ENCODE measurements at regions not wholly inside any gene's neighbourhood (a gene's known extent, or its start where the extent isn't known, plus 50 kb on each side); places are given as distances from the start of the nearest gene placed in this dataset.

DNA sequence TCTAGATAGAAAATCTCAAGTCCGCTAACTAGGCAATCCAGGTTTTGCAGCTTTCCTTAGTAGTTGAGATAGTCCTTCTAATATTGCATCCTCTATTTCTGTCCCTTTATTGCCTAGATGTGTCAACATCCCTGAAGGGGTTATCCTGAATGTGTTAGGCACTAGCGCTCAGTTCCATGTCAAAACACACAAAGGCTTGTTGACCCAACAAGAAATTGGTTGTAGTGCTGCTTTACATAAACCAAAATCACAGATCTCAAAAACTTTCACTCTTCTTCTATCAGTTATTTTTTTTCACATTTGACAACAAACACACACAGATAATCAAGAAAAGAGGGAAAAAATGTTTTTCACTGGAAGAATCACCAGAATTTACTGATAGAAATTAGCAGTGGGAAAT, 51.4 kb upstream of the SOX2 start:
- no peak for DNase-seq

DNA sequence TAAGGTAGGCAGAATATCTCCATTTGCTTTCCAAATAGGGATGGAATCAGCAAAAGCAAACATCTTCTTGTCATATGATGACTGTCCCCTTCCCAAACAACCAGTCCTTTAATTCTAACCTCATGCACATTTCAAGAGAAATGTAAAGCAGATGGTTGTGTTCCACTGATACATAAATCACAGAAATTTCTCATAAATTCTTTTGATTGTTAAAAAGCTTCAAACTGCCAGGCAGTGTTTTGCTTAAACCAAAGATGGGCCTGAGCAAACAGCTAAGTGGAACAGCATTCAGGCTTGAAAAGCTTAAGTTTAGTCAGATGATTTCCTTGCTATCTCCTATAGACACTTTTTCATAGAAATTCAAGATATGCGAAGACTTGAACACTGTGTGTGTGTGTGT, 74.3 kb upstream of the SOX2 start:
- no peak for DNase-seq

DNA sequence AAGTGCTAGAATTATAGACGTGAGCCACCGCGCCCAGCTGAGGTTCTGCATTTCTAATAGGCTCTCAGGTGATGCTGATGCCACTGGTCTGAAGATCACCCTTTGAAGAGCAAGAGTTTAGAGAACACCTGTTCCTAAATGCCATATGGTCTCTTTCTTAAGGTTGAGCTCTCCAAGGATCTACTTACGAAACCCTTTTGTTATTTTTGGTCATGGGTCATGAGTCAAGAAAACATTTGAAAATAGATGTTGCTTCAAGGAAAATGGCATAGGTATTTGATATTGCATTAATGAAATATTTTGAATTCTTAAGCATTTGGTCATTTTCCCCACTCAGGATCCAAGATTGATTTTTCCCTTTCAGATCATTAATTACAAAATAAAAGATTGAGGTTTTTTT, 74.7 kb upstream of the SOX2 start:
- DNase-seq = no peak

DNA sequence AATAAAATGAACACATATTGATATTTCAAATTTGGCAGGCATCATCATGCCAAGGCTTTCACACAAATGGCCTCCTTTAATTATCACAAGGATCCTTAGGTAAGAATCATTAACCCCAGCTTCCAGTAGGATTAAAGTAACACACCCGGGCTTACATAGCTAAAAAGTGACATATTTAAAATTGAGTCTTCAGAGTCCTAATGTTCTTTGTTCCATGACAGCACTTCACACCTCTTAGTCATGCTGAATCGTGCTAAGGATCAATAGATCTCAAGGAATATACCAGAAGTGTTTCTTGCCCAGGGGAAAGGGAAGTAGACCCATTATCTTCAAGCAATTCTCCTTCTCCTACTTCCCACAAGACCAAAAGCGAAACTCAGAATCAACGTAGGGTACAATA, 76.6 kb upstream of the SOX2 start:
- DNase-seq = no peak

DNA sequence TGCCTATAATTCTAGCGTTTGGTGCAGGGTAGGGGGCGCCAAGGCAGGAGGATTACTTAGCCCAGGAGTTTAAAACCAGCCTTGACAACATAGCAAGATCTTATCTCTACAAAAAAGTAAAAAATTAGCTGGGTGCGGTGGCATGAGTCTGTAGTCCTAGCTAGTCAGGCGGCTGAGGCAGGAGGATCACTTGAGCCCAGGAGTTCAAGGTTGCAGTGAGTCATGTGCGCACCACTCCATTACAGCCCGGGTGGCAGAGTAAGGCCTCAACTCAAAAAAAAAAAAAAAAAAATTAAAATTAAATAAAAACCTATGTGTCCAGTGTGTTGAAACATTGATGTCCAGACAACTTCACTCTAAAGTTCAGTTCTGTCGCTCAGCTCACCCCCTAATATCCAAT, 78.2 kb upstream of the SOX2 start:
- DNase-seq = no peak

DNA sequence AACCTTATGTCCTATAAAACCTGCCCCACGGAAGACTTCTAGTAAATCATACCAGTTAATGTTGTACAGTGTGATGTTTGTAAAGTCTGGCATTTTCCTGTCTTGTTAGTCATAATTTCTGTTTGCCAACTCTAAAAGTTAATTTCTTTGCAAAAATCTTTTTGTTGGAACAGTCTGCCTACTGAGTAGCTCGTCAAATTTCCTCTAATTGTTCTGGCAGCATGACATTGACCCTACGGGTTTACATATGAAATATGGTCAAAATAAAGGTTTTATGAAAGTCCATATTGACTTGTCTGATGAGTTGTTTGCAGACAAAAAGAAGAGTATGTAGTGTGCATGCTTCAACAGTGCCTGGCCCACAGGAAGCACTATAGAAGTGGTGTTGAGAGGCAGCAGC, 79.8 kb upstream of the SOX2 start:
- no peak for DNase-seq

DNA sequence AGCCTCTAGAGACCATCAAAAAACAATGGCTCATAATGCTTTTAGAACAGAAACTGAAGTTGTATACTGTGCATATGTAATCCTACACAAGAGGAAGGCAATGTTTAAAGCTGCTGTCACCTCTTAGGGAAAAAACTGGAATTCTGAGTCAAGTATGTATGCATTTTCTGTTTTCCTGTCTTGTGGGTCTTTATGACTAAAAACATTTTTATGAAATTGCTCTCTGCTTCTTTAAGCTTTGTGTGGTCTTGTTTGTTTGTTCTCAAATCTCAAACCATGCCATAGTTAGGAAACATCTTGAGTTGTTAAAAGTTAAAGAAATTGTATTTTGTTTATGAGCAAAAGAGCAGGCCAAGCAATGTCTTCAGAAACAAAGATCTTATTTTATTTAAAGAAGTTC, 80.9 kb upstream of the SOX2 start:
- no peak for DNase-seq

DNA sequence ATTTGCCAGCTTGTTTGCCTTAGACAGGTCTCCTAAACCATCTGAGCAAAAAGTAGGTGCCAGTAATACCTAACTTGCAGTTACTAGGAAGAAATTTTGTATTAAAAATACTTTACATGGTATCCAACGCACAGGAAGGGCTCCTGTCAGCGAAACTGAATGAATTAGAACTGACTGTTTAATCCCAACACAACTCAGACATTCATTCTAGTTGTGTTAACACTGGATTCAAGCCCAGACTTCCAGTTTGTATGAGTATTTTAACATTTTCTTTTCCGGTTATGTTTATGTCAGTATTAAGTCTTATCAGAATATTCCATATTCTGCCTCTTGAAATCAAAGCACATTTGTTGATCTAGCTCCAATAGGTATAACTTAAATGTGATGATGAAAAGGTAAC, 82.0 kb upstream of the SOX2 start:
- DNase-seq = no peak

DNA sequence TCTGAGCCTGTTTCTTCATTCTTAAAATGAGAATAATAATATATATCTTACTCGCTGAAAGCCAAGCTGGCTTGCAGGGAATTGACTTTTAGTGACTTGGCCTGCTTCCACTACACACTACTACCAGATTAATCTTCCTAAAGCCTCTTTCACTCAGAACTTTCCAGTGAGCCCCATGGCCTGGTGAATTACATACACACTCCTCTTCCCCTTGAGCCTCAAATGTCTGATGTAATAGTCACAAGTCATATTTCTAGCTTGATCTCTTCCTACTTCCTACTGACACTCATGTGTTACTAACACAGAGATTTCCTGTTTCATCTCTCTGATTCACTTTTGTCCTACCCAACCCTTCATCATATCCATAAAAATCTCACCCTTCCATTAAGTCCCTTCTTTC, 82.7 kb upstream of the SOX2 start:
- DNase-seq = no peak

DNA sequence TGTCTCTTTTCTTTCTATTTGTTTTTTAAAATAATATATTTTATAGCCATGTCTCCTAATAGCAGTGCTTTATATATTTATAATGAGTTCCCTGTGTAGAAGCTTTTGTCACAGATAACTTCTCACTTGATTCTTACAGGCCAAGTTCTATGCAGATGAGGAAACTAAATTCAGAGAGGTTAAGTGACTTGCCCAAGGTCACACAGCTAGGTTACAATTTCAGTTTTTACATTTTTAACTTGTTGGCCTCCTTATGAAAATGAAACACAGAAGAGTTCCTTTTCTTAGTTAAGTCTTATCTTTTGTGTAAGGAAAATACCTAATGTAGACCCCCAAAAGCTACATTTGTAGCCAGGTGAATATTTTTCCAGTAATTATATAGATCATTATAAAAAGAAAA, 83.3 kb upstream of the SOX2 start:
- no peak for DNase-seq

DNA sequence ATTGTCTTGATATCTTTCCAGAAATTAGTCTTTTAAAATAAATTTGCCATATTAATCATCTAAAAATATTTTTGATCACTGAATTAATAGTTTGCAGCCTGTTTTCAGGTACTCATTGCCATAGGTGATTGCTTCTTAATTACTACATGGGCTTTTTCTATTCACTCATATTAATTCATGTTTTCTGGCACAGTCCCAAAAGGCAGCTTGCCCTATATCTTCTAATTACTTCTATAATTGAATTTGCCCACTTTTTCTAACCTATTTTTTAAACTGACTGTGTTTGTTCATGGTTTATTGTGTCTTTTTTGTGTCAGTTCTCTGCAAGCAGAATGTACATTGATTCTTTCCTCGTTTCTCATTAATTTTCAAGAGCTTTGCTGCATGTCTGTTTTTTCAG, 85.7 kb upstream of the SOX2 start:
- DNase-seq = no peak

DNA sequence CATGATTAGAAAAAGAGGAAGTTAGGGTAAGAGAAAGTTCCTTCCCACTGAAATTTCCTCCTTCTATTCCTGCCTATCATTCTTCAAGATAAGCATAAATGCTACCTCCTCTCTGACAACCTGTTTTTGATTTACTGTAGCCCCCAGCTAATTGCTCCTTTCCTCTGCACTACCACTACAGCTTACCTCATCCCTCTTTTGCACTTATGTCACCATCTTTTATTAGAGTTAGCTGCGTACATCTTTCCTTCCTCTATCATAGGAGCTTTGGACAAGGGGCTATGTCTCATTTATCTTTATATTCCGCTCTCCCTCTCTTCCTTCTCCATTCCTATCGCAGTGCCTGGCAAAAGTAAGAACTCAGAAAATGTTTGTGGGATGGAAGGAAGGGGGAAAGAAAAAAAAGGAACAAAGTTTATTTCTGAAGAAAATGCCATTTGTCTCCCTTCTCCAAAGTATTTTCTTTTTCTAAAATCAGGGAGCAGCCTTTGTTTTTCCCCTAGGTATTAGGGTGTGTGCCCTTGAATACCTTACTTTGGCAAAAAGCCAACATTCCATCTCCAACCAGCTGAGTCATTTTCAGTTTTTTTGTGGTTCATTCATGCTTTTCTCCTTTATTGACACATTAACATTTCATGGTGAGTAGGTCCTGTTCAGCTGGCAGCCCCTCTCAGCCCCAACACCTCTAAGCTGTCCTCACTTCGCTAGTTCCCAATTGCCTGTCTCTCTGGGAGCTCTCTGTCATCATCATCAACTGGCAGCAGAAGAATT, 87.6 kb upstream of the SOX2 start:
- DNase-seq = no peak

DNA sequence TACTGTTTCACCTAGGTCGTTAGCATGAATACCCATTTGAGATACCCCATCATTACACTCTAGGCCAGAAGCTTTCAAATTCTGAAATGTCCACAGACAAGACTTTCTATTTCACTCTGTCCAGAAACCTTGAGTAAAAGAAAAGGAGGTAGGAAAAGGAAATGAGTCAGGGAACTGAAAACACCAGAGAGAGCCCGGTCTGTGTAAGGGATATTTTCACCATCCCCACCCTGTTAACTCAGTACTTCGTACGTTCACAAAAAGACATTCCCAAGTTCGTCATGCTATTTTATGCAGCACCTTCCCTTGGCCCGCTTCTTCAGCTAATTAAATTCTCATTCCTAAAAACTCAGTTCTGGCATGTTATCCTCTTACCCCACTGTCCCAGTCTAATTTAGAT, 89.4 kb upstream of the SOX2 start:
- no peak for DNase-seq

DNA sequence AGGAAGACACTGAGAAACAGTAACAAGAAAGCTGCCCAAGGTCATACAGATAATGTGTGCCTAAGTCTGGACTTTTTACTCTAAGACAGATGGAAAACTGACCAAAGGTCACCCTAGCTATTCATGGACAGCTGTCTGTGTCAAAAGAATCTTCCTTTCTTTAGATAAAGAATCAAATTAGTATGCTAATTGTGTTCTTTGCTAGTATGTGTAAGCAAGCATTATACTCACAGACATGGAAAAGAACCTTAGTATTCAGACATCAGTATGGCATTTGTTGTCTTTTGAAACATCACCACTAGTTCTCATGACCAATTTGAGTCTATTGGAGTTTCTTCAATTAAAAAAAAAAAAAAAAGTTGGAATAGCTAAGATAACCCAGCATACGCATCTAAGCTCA, 91.8 kb upstream of the SOX2 start:
- DNase-seq = no peak

DNA sequence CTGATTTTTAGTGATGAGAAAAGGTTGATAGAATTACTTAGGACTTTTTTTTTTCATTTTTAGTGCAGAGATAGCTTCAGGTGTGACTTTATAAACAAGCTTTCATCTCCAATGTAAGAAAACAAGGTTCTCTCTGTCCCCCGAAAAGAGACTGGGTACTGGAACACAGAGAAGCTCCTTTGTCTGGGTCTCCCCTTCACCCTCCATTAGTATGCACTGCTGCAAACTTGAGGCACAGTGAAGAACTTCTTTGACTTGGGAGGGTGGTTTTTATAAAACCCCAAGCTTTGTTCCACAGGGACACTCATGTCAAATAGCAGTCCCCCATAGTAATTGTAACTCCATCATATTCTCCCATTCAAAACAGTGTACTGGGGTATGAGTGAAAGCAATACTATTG, 93.5 kb upstream of the SOX2 start:
- no peak for DNase-seq

DNA sequence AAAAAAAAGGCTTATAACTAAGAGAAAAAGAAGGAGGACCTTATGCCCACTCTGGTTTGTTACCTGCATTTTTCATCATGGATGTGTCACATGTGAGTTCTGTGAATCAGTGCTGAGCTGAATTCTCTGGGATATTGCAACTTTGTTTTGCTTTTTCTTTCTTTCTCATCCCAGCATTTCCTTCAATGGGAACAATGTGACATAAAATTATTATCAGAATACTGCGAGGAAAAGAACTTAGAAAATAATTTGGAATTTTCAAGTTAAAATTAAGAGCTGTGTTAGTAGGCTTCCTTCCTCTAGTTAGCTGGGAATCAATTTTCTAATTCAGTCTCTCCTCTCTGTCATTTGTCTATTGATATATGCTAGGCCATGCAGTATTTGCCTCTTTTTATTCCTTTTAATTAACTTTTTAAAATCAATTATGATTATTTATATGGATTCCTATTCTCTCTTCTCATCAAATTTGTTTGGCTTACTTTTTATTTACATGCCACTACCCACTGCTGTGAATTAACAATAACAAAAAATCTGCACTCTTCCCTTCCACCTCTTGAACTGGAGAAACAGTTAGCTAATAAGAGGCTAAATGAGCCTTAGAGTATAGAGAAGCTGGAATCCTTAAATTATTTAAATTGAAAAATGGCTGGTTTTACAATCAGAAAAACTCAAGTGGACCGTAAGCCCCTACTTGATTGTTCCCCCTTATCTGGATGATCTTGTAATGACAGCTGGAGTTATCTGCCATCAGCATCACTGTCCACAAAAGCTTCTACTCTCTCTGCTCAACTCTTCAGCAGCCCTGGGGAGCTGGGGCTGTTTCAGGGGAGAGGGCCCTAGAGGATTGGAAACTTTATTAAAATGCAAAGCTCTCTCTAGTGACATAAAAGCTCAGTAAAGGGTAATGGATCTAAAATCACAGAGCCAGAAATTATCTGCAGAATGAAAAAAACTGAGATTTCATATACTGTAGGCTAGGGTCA, 95.3 kb upstream of the SOX2 start:
- no peak for DNase-seq

DNA sequence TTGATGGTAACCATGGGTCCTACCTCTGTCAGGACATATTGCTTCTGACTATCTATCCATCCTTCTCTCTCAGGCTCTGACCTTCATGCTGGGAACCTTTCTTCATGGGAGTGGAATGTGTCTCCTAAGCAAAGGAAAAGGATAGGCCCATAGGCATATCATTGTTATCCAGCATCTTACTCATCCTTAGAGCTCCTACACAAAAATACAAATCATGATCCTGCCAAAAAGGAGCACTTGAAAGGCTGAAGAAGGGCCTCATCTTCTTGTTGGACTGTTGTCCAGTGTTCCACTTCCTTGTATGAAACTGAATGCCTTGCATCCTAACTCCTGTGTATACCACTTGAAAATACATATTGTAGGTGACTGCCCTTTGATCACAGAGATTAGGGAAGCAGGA, 96.1 kb upstream of the SOX2 start:
- DNase-seq = no peak

DNA sequence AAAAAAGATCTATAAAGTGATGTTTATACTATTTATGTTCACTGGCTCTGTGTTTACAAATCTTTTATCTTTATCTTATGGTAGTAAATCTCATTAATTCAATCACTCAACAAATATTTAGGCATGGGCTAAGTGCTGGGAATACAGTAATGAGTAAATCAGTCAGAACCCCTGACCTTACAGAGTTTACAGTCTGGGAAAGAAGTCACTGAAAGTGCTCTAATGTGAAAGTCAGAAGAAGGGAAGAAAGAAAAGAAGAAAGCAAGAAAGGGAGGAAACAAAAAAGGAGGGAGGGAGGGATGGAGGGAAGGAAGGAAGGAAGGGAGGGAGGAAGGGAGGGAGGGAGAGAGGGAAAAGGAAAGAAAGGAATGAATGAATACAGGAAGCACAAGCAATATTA, 96.8 kb upstream of the SOX2 start:
- DNase-seq = no peak

DNA sequence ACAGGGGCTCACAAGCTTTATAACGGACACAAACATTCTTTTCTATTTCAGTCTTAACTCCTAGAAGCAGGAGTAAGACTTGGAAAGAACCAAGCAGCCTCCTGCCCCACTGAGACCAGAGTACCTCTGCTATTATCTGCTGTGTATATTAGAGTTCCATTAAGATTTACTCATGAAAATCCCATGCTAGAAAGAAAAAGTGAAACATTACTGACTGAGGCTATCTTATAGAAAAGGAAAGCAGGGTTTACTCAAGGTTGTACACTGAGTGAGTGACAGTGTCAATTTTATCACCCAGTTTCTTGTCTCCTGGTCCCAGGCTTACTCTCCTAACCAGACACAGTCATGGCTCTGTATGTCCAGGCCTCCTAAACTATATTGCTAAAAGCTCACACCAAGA, 97.9 kb upstream of the SOX2 start:
- DNase-seq = no peak

DNA sequence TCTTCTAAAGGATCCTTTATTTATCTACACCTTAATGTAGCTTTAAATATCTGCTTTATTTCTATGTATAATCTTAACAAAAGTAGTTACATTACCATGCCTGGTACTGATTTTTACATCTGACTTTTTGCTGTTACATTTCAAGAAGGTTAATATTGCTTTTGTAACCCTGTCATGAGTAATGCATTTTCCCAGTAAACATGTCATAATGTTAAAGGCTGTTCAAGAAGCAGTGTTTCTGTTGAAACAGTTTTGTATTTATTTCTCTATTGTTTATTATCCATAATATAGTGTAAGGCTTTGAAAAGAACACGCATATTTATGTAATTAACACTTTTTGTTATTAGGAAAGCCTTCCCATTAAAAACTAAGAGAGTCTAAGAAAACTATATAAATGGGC, 98.5 kb upstream of the SOX2 start:
- DNase-seq = no peak

DNA sequence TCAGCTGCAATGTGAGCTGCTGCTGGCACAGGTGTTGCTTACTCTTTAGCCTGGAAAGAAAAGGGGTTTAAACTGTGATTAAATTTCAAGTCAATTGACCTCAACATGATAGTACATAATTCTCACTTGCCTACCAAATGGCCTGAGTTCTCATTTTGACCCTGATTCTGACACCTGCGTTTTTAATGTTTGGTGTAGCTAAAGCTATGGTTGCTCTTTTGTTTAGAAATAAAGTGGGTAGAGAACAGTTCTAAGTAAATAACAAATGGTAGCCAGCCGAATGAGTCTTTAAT, 100.8 kb upstream of the SOX2 start:
- no peak for DNase-seq

DNA sequence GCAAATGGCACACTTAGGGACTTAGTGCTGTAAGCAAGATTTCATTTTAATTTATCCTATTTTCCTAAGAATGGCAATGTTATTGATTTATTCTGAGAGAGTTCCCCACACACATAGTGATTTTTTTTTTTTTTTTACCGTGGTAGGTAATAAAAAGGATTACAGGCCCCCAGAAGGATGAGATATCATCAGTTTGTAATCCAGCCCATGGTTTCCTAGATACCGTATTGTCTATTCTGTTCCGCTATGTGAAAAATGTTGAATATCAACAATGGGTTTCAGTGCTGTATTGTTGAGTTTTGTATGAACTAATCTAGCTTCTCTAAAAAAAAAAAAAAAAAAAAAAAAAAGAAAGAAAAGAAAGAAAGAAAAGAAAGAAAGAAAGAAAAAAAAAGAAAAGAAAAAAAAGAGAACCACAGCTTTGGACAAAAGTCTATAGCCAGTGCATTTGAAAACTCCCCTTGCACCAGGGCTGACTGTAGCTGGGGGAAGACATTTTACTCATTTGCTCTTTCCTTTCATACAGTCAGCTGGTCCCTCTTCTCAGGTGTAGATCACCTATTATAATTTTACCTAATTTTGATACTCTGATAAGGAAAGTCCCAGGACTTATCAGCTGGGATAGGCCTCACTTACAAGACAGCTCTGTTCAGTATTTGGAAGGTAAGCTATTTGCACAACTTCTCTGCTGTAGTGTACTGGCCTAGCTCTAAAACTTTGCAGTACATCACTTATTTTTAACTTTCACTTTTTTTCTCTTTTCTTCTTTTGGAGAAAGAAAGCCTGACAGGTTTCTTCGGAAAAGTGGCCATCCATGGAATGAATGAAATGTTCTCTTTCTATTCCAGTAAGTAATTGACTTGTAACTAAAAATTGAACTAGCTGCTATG, 101.4 kb upstream of the SOX2 start:
- DNase-seq = no peak

DNA sequence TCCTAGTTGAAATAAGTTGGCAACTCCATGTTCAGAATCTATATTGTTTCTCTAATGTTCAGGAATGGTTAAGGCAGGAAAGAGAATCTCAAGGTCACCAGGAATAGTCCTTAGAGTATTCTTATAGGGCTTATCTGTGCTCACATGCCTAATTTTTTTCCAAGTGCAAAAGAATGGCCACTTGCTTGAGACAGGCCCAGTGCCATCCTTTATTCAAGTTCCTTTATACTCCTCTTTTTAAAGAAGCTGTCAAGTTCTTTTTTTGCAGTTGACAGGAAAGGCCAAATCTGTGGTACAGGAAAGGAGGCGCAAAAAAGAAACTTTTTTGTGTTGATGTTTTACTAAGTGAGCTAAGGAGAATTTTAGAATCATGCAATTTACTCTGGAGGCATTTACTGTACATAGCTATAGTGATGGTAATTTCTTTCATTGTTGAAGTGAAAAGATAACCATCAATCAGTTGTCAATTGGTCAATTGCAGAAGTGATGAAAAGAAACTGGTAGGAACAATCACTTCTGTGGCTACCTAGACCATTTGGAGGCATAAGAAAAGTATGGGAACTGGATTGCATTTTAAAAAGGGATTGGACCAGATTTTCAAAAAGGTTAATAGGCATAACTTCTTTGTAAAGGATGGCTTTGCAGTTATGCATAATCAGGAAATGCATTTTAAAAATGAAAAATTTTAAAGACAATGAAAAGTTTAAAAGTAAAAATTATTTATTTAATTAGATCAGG, 102.5 kb upstream of the SOX2 start:
- no peak for DNase-seq

Data from DMS79 (cell line).